GM12873 (cell line): ENCODE measurements at regions not wholly inside any gene's neighbourhood (a gene's known extent, or its start where the extent isn't known, plus 50 kb on each side); places are given as distances from the start of the nearest gene placed in this dataset.

Experiments
- CTCF ChIP-seq: IDR thresholded peaks from 2 replicates; pipeline ENCODE4 v1.5.1; 2012; ENCODE audit warnings: low read depth, mild to moderate bottlenecking, moderate library complexity, low read length, control low read depth; ENCODE audit not compliant: insufficient read depth; ENCODE audit errors: missing control alignments

GRCh38 chr2:181384923-181385322, 72.3 kb upstream of the ITGA4 start:
- TF ChIP-seq CTCF, result no peak

- TF ChIP-seq CTCF, result no peak
Measured at GRCh38 chr2:181389524-181389923, 67.7 kb upstream of the ITGA4 start.

GRCh38 chr2:181393472-181393871, 63.7 kb upstream of the ITGA4 start:
- TF ChIP-seq CTCF, result no peak

GRCh38 chr2:181394741-181395437, 62.3 kb upstream of the ITGA4 start:
- no peak for TF ChIP-seq CTCF

GRCh38 chr2:181395851-181396250, 61.3 kb upstream of the ITGA4 start:
- TF ChIP-seq CTCF, result no peak

GRCh38 chr2:181396256-181397123, 60.7 kb upstream of the ITGA4 start:
- no peak for TF ChIP-seq CTCF

GRCh38 chr2:181397331-181397730, 59.9 kb upstream of the ITGA4 start:
- no peak for TF ChIP-seq CTCF
